ENCODE measurements at regions not wholly inside any gene's neighbourhood (a gene's known extent, or its start where the extent isn't known, plus 50 kb on each side); places are given as distances from the start of the nearest gene placed in this dataset.

DNA sequence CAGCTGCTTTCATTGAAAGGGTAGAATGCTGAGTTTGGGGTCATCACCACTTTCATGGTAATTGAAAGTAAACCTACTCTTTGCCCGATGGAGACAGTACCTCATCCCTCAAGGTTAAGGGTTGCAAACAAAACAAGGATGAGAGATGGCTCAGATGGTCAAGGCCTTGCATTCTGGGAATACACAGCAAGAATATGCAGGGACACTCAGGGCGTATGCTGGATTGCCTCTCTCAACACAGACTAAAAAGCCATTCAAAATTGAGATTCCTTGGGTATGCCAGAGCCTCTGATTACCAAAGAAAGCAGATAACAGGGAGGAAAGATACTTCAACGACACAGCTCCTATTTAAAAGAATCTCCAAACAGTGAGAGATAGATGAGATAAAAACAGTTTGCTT, 310.4 kb downstream of the ARAP2 start:
- no peaks in the 10 kb centered on the region for H3K4me1 ChIP-seq (ENCODE audit: insufficient read depth, low read length)
- no peaks in the 10 kb centered on the region for H3K36me3 ChIP-seq (ENCODE audit: insufficient read depth, low read length)
- no peak overlapping the region for H3K9ac ChIP-seq (ENCODE audit: low read depth, low read length)
- no peaks in the 10 kb centered on the region for H3K9me3 ChIP-seq (ENCODE audit: control insufficient read depth, insufficient read depth, low read length)

DNA sequence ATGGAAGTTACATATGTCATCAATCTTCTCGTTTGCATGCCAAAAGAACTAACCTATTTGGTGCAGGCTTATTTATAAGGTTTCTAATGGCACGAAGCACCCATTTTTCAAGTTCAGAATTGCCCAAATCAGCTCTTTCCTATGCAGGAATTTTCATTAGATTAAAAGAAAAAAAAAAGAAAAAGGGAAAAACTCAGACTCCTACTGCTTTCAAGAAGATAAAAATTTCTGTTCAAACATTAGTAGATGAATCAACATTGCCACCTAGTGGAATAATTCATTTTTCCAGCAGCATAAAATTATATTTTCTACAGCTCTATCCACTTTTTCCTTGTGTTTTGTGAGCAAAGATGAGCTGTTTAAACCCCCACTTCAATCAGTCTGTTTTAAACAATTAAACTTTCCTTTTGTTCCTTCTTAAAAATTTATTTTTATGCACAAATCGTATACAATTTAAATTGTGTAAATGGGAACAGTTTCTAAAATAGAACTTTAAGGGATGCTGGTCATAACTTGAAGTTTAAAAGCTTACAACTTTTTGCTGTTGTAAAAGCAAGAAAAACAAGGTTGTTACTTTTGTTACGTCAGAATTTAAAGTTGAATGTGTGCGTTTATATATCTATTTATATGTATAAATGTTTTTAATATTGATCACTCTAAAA, 309.9 kb downstream of the ARAP2 start:
- Histone ChIP-seq H3K4me1 (ENCODE audit: insufficient read depth, low read length) (no peaks in the 10 kb centered on the region), H3K9ac (ENCODE audit: low read depth, low read length) (no peak overlapping the region), H3K9me3 (ENCODE audit: control insufficient read depth, insufficient read depth, low read length) (no peaks in the 10 kb centered on the region), H3K36me3 (ENCODE audit: insufficient read depth, low read length) (no peaks in the 10 kb centered on the region)

- Histone ChIP-seq H3K9me3 (ENCODE audit: control insufficient read depth, insufficient read depth, low read length) (no peaks in the 10 kb centered on the region), H3K4me1 (ENCODE audit: insufficient read depth, low read length) (no peaks in the 10 kb centered on the region), H3K9ac (ENCODE audit: low read depth, low read length) (no peak overlapping the region), H3K36me3 (ENCODE audit: insufficient read depth, low read length) (no peaks in the 10 kb centered on the region)
These were observed 305.4 kb downstream of the ARAP2 start for GRCh38 chr4:35938936-35939335.

GRCh38 chr4:35939751-35940150, 304.6 kb downstream of the ARAP2 start:
- Histone ChIP-seq H3K36me3 (ENCODE audit: insufficient read depth, low read length) (no peaks in the 10 kb centered on the region), H3K9me3 (ENCODE audit: control insufficient read depth, insufficient read depth, low read length) (no peaks in the 10 kb centered on the region), H3K4me1 (ENCODE audit: insufficient read depth, low read length) (no peaks in the 10 kb centered on the region), H3K9ac (ENCODE audit: low read depth, low read length) (no peak overlapping the region)

DNA sequence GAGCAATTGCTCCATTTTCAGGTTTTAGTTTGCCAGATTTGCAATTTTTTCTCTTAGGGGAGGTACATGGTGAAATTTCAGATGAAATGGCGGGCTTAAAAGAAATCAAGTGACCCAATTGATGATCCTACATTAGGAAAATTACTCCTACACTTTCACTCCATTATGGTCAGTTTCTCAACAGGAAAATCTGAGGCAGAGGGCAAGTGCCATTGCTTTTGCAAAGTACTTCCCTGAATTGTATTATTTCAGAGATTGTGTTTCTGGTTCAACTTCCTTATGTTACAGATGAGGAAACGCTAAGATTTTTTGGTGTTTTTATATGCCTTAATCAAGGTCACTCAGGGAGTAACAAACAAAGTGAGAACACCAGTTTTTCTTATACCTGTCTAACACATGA, 302.2 kb downstream of the ARAP2 start:
- H3K9ac ChIP-seq (ENCODE audit: low read depth, low read length), result no peak overlapping the region
- no peaks in the 10 kb centered on the region for H3K9me3 ChIP-seq (ENCODE audit: control insufficient read depth, insufficient read depth, low read length)
- H3K36me3 ChIP-seq (ENCODE audit: insufficient read depth, low read length), result no peaks in the 10 kb centered on the region
- H3K4me1 ChIP-seq (ENCODE audit: insufficient read depth, low read length), result no peaks in the 10 kb centered on the region

DNA sequence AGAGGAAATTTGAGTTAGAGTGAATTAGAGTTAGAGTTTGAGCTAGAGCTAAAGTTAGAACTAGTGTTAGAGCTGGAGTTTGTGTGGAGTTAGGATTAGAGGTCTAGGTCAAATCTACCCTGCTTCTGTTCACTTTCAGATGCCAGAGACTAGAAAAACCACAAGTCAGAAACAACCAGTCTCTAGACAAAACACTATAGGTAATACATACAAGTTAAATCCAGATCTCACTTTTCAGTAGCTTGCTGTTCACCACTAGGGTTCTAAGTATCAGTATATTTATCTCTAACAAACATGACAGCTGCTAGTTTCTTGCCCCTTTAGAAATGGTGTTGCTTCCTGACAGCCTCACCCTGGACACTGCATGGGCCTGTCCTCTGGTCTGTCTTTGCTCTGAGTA, 300.7 kb downstream of the ARAP2 start:
- H3K9ac ChIP-seq (ENCODE audit: low read depth, low read length), result no peak overlapping the region
- no peaks in the 10 kb centered on the region for H3K9me3 ChIP-seq (ENCODE audit: control insufficient read depth, insufficient read depth, low read length)
- H3K36me3 ChIP-seq (ENCODE audit: insufficient read depth, low read length), result no peaks in the 10 kb centered on the region
- H3K4me1 ChIP-seq (ENCODE audit: insufficient read depth, low read length), result no peaks in the 10 kb centered on the region

DNA sequence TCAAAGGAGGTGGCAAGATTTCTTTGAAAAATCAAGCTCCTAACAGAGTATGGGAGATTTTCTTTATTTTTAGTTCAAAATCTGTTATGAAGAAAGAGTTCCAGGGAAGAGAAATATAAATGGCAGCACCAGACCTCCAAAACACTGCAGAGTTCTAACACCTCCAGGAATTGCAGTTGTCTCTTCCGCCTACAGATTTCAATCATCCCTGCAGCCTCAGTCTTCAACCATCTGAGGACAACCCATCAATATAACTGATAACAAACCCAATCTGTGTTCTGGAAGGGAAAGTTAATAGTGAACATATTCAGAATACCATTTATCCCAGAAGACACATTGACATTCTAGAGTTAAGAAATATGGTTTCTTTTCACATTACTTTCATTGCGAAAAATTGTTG, 296.1 kb downstream of the ARAP2 start:
- no peaks in the 10 kb centered on the region for H3K36me3 ChIP-seq (ENCODE audit: insufficient read depth, low read length)
- no peaks in the 10 kb centered on the region for H3K4me1 ChIP-seq (ENCODE audit: insufficient read depth, low read length)
- peaks cover 9% of the 10 kb centered on the region for H3K9me3 ChIP-seq (ENCODE audit: control insufficient read depth, insufficient read depth, low read length)
- H3K9ac ChIP-seq (ENCODE audit: low read depth, low read length), result no peak overlapping the region

DNA sequence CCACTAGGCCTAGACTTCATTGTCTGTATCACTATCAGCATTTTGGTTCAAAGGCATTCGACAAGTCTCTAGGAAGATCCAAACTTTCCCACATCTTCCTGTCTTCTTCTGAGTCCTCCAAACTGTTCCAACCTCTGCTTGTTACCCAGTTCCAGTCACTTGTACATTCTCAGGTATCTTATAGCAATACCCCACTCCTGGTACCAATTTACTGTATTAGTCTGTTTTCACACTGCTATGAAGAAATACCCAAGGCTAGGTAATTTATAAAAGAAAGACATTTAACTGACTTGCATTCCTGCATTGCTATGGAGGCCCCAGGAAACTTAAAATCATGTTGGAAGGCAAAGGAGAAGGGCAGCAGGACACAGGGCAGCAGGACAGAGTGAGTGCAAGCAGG, 293.9 kb downstream of the ARAP2 start:
- H3K36me3 ChIP-seq (ENCODE audit: insufficient read depth, low read length), result no peaks in the 10 kb centered on the region

GRCh38 chr4:35952751-35953150, 291.6 kb downstream of the ARAP2 start:
- H3K4me1 ChIP-seq (ENCODE audit: insufficient read depth, low read length), result no peaks in the 10 kb centered on the region
- H3K9me3 ChIP-seq (ENCODE audit: control insufficient read depth, insufficient read depth, low read length), result peaks cover 9% of the 10 kb centered on the region
- no peak overlapping the region for H3K9ac ChIP-seq (ENCODE audit: low read depth, low read length)
- H3K36me3 ChIP-seq (ENCODE audit: insufficient read depth, low read length), result no peaks in the 10 kb centered on the region

More for the DNA sequence above, 293.9 kb downstream of the ARAP2 start:
- Histone ChIP-seq H3K9ac (ENCODE audit: low read depth, low read length) (no peak overlapping the region), H3K4me1 (ENCODE audit: insufficient read depth, low read length) (no peaks in the 10 kb centered on the region), H3K9me3 (ENCODE audit: control insufficient read depth, insufficient read depth, low read length) (peaks cover 9% of the 10 kb centered on the region)

DNA sequence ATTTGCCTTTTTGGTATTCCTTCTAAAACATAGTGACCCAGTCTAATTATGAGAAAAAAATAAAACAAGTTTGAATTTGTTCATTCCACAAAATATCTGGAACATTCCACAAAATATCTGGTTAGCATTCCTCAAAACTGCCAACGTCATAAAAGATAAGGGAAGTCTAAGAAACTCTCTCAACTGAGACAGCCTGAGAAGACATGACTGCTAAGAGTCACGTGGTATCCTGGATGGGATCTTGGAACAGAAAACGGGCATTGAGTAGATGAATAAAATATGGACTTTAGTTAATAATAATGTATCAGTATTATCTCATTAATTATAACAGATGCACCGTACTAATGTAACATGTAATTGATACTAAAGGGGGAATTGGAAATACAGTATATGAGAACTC, 280.9 kb downstream of the ARAP2 start:
- Histone ChIP-seq H3K9ac (ENCODE audit: low read depth, low read length) (no peak overlapping the region), H3K36me3 (ENCODE audit: insufficient read depth, low read length) (no peaks in the 10 kb centered on the region), H3K9me3 (ENCODE audit: control insufficient read depth, insufficient read depth, low read length) (no peaks in the 10 kb centered on the region), H3K4me1 (ENCODE audit: insufficient read depth, low read length) (no peaks in the 10 kb centered on the region)

- no peaks in the 10 kb centered on the region for H3K36me3 ChIP-seq (ENCODE audit: insufficient read depth, low read length)
- no peak overlapping the region for H3K9ac ChIP-seq (ENCODE audit: low read depth, low read length)
- no peaks in the 10 kb centered on the region for H3K4me1 ChIP-seq (ENCODE audit: insufficient read depth, low read length)
- H3K9me3 ChIP-seq (ENCODE audit: control insufficient read depth, insufficient read depth, low read length), result no peaks in the 10 kb centered on the region
These were observed 280.3 kb downstream of the ARAP2 start for GRCh38 chr4:35963974-35964515.

DNA sequence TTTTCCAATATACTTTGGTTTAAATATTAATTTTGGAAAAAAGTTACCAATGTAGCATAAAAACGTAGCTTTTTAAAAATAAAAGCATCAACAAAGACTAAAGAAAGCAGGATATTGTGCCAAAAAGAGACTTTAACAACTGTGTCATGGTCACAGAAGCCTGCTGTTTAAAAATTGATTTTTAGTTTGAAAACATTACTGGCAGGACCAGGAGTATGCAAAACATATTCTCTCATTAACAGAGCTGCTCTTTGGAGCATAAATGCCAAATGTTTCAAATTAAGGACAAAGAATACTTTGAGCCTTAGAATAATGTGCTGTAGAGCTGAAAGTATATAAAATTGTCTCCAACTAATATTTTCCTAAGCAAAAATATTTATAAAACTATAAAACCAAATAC, 279.0 kb downstream of the ARAP2 start:
- H3K4me1 ChIP-seq (ENCODE audit: insufficient read depth, low read length), result no peaks in the 10 kb centered on the region
- H3K9ac ChIP-seq (ENCODE audit: low read depth, low read length), result no peak overlapping the region

GRCh38 chr4:35966566-35966965, 277.7 kb downstream of the ARAP2 start:
- Histone ChIP-seq H3K9me3 (ENCODE audit: control insufficient read depth, insufficient read depth, low read length) (no peaks in the 10 kb centered on the region), H3K36me3 (ENCODE audit: insufficient read depth, low read length) (no peaks in the 10 kb centered on the region), H3K9ac (ENCODE audit: low read depth, low read length) (no peak overlapping the region), H3K4me1 (ENCODE audit: insufficient read depth, low read length) (no peaks in the 10 kb centered on the region)

More for the DNA sequence above, 279.0 kb downstream of the ARAP2 start:
- no peaks in the 10 kb centered on the region for H3K9me3 ChIP-seq (ENCODE audit: control insufficient read depth, insufficient read depth, low read length)
- H3K36me3 ChIP-seq (ENCODE audit: insufficient read depth, low read length), result no peaks in the 10 kb centered on the region

DNA sequence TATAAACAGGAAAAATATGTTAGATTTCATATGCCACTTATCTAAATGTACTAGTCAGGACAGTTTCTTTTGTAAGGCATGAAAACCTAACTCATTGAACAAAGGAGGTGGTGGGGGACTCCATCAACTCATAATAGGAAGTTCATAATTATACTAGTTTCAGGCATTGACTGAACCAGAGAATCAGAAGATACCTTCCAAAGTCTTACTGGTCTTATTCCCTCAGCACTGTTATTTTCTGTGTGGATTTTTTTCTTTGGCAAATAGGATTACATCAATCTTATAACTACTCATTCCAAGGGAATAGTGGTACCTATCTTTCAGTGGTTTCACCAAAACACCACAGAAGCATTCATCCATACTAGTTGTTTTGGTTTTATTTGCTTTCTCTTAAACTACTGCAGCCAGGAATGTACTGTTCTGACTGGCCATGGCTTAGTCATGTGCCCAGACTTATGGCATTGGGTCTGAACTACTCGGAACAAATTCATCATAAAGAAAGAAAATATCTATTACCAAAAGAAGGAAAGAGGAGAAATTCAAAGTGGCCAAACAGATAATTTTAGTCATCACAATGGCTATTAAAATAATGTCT, 273.9 kb downstream of the ARAP2 start:
- no peak overlapping the region for H3K9ac ChIP-seq (ENCODE audit: low read depth, low read length)
- no peaks in the 10 kb centered on the region for H3K36me3 ChIP-seq (ENCODE audit: insufficient read depth, low read length)
- H3K9me3 ChIP-seq (ENCODE audit: control insufficient read depth, insufficient read depth, low read length), result no peaks in the 10 kb centered on the region
- no peaks in the 10 kb centered on the region for H3K4me1 ChIP-seq (ENCODE audit: insufficient read depth, low read length)

GRCh38 chr4:35972814-35973213, 271.5 kb downstream of the ARAP2 start:
- Histone ChIP-seq H3K9me3 (ENCODE audit: control insufficient read depth, insufficient read depth, low read length) (no peaks in the 10 kb centered on the region), H3K4me1 (ENCODE audit: insufficient read depth, low read length) (no peaks in the 10 kb centered on the region), H3K9ac (ENCODE audit: low read depth, low read length) (no peak overlapping the region), H3K36me3 (ENCODE audit: insufficient read depth, low read length) (no peaks in the 10 kb centered on the region)

Data from ES-I3 (cell line).